NT2/D1 (cell line): ENCODE measurements at regions not wholly inside any gene's neighbourhood (a gene's known extent, or its start where the extent isn't known, plus 50 kb on each side); places are given as distances from the start of the nearest gene placed in this dataset.

Experiments
- YY1 ChIP-seq: IDR thresholded peaks from 2 replicates; pipeline ENCODE4 v1.6.1; 2011; ENCODE audit not compliant: insufficient read length, insufficient read depth
- ZNF274 ChIP-seq: IDR thresholded peaks from 2 replicates; pipeline ENCODE4 v1.6.1; 2011; ENCODE audit warnings: mild to moderate bottlenecking, low read depth, low read length

DNA sequence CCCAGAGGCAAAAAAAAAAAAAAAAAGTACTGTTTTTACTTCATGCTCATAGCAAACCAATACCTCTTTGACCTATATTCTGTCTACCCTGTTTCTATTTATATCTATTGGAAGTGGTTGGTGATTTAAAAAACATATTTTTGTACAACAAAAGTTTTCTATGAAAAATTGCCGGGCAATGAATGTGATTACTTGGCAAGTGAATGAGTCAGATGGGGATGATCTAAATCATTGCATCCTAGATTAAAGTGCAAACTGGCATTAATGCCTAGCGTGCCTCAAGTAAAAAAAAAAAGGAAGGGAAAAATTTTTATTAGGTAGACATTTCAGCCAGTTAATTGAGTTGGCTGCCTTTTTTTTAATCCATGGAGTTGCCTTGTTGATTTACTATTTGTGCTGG, 500.6 kb downstream of the KCTD12 start:
- TF ChIP-seq YY1 (no peak), ZNF274 (no peak)
